ENCODE measurements at regions not wholly inside any gene's neighbourhood (a gene's known extent, or its start where the extent isn't known, plus 50 kb on each side); places are given as distances from the start of the nearest gene placed in this dataset.

DNA sequence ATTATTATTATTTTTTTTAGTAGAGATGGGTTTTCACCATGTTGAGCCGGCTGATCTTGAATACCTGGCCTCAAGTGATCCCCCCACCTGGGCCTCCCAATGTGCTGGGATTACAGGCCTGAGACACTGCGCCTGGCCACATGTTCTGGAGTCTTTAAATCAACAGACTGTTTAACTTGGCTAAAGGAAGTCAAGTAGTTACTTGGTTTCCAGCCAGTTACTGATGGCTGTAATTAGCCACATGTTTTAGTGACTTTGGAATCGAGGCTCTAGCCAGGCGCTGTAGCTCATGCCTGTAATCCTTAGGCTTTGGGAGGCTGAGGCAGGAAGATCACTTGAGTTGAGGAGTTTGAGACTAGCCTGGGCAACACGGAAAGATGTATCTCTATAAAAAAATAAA is 699.2 kb upstream of the RBFOX1 start:
- Mint-ChIP-seq H3K36me3 (ENCODE audit: low read depth) (no peaks in the 10 kb centered on the region), H3K4me3 (no peak overlapping the region), H3K27ac (no peak overlapping the region), H3K9me3 (peaks cover 7% of the 10 kb centered on the region), H3K27me3 (ENCODE audit: insufficient read depth) (no peaks in the 10 kb centered on the region), H3K4me1 (ENCODE audit: low read depth) (no peaks in the 10 kb centered on the region)
- TF ChIP-seq, protein P1, sequence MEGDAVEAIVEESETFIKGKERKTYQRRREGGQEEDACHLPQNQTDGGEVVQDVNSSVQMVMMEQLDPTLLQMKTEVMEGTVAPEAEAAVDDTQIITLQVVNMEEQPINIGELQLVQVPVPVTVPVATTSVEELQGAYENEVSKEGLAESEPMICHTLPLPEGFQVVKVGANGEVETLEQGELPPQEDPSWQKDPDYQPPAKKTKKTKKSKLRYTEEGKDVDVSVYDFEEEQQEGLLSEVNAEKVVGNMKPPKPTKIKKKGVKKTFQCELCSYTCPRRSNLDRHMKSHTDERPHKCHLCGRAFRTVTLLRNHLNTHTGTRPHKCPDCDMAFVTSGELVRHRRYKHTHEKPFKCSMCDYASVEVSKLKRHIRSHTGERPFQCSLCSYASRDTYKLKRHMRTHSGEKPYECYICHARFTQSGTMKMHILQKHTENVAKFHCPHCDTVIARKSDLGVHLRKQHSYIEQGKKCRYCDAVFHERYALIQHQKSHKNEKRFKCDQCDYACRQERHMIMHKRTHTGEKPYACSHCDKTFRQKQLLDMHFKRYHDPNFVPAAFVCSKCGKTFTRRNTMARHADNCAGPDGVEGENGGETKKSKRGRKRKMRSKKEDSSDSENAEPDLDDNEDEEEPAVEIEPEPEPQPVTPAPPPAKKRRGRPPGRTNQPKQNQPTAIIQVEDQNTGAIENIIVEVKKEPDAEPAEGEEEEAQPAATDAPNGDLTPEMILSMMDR (IDR thresholded peaks at IDR 0.05): no peak
- DNase-seq: no peak

DNA sequence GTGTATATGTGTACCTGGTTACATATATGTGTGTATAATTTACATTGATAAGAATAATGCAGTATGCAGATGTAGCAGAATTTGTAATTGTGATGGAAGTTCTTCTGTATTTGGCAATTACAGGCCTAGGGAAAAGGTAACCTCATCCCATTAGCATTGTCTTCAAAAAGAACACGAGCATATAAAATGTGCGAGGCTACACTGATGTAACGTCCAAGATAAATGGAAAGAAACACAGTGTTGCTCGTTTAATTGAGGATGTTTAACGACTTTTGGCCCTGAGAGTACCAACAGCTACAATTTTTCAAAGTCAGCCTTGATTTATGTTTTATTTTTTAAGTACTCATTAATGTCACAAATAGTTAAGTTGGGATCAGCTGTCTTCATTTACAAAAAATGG is 703.5 kb upstream of the RBFOX1 start:
- H3K4me1 Mint-ChIP-seq (ENCODE audit: low read depth): no peaks in the 10 kb centered on the region
- H3K4me3 Mint-ChIP-seq: no peak overlapping the region
- no peaks in the 10 kb centered on the region; the same call in 1 of the 2 replicates for H3K27me3 Mint-ChIP-seq (ENCODE audit: insufficient read depth)
- H3K9me3 Mint-ChIP-seq: peaks cover 33% of the 10 kb centered on the region
- no peak overlapping the region for H3K27ac Mint-ChIP-seq
- H3K36me3 Mint-ChIP-seq (ENCODE audit: low read depth): no peaks in the 10 kb centered on the region
- no peak for DNase-seq
- TF ChIP-seq, protein P1 (IDR thresholded peaks at IDR 0.05): no peak

DNA sequence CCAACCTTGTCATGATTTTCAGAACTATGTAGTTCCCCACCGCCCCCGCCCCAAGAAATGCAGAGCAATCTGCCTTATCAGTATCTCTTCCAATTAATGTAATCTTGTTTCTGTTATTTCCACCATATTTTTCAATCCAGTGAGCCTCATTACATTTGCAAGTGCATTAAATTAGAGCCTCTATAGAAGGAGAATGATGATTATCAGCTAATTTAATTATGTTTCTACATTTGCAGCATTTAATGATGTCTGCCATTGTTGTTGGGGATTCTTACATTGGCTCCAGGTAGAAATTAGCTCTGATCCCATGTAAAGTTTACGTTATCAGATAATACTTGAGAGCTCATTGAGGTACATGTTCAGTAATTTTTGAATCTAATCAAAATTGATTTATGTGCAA is 707.0 kb upstream of the RBFOX1 start:
- no peaks in the 10 kb centered on the region for H3K4me1 Mint-ChIP-seq (ENCODE audit: low read depth)
- no peaks in the 10 kb centered on the region for H3K36me3 Mint-ChIP-seq (ENCODE audit: low read depth)
- DNase-seq: no peak
- H3K4me3 Mint-ChIP-seq: no peak overlapping the region
- H3K27me3 Mint-ChIP-seq (ENCODE audit: insufficient read depth): no peaks in the 10 kb centered on the region; the same call in 1 of the 2 replicates
- no peak overlapping the region for H3K27ac Mint-ChIP-seq
- TF ChIP-seq, protein P1 (IDR thresholded peaks at IDR 0.05): no peak
- H3K9me3 Mint-ChIP-seq: peaks cover 30% of the 10 kb centered on the region

DNA sequence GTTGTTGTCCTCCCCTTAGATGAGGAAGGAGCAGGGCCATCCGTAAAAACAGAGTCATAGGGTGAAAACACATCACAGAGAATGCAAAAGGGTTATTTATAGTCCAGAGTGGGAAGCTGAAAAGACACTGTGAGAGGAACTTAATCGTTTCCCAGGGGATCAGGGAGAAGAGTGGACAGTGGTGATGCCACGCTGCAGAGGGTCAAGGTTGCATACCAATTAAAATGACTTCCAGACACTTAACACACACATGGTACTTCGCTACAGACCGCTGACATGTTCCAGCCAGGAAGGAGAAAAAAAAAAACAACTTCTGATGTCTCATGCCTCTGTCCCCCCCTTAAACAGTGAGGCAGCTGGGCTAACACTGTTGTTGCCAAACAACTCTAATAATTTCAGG is 713.8 kb upstream of the RBFOX1 start:
- DNase-seq: no peak
- TF ChIP-seq, protein P1 (IDR thresholded peaks at IDR 0.05): no peak
- Mint-ChIP-seq H3K4me3 (no peak overlapping the region), H3K27me3 (ENCODE audit: insufficient read depth) (peaks cover 3% of the 10 kb centered on the region), H3K27ac (no peak overlapping the region), H3K9me3 (peaks cover 25% of the 10 kb centered on the region), H3K36me3 (ENCODE audit: low read depth) (no peaks in the 10 kb centered on the region), H3K4me1 (ENCODE audit: low read depth) (no peaks in the 10 kb centered on the region)

DNA sequence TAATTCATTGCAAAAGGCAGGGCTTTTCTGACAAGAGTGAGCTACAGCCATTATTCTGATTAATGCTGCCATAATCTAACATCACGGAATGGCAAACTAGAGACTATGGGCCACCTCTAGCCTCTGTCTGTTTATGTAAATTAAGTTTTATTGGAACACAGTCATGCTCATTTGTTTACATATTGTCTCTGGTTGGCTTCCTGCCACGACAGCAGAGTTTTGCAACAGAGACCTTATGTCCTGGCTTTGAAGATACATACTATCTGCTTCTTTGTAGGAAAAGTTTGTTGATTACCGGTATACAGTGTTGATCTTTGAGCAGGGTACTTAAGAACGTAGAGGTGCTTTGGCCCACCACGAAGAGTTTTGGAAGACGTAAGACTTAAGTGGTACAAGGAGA is 715.9 kb upstream of the RBFOX1 start:
- H3K36me3 Mint-ChIP-seq (ENCODE audit: low read depth): no peaks in the 10 kb centered on the region
- no peak for DNase-seq
- H3K4me1 Mint-ChIP-seq (ENCODE audit: low read depth): no peaks in the 10 kb centered on the region
- peaks cover 40% of the 10 kb centered on the region for H3K9me3 Mint-ChIP-seq
- TF ChIP-seq, protein P1 (IDR thresholded peaks at IDR 0.05): no peak
- no peak overlapping the region for H3K27ac Mint-ChIP-seq
- no peak overlapping the region for H3K4me3 Mint-ChIP-seq
- H3K27me3 Mint-ChIP-seq (ENCODE audit: insufficient read depth): peaks cover 3% of the 10 kb centered on the region

DNA sequence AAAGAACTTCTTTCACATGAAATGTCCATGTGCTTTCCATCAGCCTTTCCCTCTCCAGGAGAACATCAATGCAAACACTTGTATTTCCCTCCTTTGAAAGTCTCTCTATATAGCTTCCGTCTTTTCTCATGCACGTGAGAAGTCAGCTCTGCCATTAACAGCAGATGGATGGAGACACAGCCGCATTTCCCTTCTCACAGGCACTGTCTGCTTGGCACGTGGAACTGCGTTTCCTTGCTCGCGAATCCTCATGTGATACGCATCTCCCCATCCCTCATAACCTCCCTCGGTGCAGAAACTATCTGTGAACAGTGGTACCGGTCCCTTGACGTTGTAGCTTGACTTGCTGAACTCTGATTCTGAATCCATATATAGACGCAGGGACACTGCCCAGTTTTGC is 717.0 kb upstream of the RBFOX1 start:
- TF ChIP-seq, protein P1 (IDR thresholded peaks at IDR 0.05): no peak
- H3K4me1 Mint-ChIP-seq (ENCODE audit: low read depth): no peaks in the 10 kb centered on the region
- no peaks in the 10 kb centered on the region; the same call in 1 of the 2 replicates for H3K36me3 Mint-ChIP-seq (ENCODE audit: low read depth)
- no peak overlapping the region for H3K27ac Mint-ChIP-seq
- no peak for DNase-seq
- peaks cover 45% of the 10 kb centered on the region for H3K9me3 Mint-ChIP-seq
- H3K4me3 Mint-ChIP-seq: no peak overlapping the region
- H3K27me3 Mint-ChIP-seq (ENCODE audit: insufficient read depth): peaks cover 3% of the 10 kb centered on the region
